ENCODE measurements at regions not wholly inside any gene's neighbourhood (a gene's known extent, or its start where the extent isn't known, plus 50 kb on each side); places are given as distances from the start of the nearest gene placed in this dataset.
"Not testable (repeated sequence)": the region's sequence is repeated elsewhere in the genome, so short reads cannot be mapped to it uniquely, and the experiment has no call there.

DNA sequence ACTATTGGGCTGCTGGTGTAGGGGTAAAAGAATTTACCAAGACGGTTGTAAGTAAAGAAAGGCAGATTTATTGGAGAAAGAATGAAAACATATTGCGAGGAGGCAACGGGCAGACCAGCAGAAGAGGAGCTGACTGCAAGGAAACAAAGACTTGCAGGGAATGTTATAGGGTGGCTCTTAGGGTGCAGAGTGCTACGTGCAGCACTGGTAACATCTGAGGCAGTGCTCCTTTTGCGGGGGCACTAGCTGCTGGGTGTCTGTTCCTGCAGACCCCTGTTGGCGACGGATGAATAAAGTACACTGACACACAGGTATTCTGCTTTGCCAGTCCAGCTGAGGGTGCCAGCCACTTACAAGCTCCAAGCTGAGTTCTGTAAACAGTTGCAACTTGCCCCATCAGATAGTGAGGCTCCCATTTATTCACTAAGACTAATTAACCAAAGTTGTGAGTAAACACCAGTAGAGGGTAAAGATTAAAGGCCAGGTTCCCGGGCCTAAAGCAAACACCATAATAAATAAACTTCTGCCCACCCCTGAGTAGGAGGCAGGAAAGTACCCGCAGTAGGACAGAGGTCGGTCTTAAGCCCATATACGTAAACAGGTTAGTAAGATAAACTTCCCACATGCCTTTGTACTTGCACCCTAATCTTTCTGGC is 140.2 kb upstream of the KCNK1 start:
- no peak for DNase-seq (ENCODE audit: low spot score)

DNA sequence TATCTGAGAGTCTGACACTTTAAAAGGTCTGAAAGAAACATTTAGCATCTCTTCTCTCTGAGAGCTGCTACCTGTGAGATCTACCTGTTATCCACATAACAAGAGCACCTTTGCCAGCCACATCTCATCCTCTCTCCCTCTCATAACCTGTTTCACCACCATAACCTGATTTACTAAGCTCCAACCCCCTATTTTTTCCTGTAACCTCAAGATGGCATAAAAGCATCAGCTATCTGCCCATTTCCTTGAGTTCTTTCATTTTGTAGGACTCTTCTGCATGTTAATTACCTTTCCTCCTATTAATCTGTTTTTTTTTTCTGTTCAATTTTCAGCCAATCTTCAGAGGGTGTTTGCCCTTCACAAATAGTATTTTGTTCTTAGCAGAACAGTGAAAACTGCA is 136.5 kb upstream of the KCNK1 start:
- DNase-seq (ENCODE audit: low spot score) = no peak

DNA sequence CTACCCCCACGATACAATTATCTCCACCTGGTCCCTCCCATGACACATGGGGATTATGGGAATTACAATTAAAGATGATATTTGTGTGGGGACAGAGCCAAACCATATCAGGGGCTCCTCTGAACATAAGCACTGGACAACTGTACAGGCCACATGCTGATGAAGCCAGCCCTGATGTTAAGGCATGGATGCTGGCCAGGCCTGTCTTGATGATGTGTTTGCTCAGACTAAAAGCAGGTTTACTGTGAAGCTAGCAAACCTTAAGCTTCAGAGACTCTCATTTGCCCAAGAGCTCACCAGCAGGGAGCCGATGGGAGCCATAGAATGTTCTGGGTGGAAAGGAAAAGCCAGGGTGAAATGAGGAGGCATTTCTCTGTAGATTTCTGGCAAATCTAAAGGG is 135.3 kb upstream of the KCNK1 start:
- no peak for DNase-seq (ENCODE audit: low spot score)

DNA sequence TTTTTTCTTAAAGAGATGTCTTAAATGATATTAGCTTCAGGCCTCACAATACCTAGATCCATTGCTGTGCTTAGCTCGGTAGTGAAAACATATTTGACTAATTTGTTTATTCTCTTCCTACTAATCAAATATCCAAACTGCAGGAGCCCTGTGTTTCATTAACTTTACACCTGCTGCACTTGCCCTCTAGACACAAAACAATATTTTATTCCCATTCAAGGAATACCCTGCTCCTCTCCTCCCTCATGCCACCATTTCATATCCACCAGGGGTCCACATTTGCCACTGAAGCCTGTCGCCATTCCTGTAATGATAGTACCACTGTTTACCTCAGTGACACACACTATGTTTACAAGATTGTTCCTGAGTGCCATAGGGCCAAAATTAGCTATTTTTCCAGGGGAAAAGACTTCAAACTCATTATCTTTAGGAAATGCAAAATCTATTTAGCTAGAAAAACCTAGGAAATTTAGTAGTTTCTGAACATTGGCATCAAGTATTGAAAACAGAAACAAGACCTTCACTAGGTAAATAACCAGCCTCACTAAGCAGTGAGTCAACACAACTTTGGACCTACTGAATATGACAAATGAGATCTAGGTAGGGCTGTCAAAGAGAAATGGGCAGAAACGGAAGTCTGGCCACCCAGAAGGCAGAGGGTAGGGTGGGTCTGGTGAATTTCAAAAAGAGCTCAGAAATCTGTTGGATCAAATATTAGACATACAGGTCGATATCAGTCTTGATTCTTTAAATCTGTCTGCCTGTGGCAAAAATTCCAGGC is 134.6 kb upstream of the KCNK1 start:
- no peak for DNase-seq (ENCODE audit: low spot score)

DNA sequence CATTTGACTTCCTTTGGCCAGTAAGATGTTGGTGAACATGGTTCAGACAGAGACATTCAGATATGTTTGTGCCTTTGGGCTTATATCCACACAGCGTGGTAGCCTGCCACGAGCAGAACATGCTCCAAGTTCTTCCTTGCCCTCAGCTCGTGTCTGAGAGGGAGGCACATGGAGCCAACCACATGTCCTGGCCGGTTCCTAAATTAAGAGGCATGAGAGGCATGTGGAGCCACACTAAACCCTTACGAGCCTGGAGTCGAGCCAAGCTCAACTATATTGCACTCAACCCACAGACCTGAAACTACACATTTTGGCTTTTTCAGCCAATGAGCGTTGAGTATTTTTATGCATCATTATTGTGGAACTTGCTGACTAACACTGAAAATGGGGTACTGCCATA is 133.7 kb upstream of the KCNK1 start:
- no peak for DNase-seq (ENCODE audit: low spot score)

DNA sequence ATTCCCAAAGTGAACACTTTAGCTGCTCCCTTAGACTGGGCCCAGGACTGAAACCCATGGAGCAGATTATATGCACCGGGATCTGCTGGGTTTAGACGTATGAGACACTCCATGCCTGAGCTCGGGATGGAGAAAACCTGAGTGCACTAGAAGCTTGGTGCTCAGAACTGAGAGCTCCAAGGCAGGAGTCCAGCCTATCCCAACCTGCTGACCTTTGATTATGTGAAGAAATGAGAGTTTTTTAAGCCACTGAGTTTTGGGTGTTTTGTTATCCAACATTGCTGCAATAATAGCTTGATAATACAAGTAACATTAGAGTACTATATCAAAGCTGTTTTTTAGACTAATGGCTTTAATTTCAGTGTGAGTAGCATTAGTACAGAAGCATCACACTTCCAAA is 131.5 kb upstream of the KCNK1 start:
- DNase-seq (ENCODE audit: low spot score) = no peak

DNA sequence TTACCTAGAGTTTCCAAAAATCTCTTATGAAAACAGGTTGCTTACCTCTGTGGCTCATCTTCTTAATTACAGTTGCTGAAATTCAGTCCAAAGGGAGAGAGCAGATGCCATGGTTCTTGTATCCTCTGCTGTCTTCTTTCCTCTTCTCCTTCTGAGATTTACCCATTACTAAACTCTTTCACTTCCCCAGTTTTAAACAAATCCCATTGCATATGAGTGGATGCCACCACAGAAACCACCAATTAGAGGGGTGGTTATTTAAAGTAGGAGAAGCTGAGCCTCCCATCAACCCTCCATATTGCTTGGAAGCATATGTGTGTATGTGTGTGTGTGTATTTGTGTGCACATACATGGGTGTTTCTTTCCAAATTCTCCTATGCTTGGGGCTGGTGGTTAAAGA is 128.5 kb upstream of the KCNK1 start:
- no peak for DNase-seq (ENCODE audit: low spot score)

DNA sequence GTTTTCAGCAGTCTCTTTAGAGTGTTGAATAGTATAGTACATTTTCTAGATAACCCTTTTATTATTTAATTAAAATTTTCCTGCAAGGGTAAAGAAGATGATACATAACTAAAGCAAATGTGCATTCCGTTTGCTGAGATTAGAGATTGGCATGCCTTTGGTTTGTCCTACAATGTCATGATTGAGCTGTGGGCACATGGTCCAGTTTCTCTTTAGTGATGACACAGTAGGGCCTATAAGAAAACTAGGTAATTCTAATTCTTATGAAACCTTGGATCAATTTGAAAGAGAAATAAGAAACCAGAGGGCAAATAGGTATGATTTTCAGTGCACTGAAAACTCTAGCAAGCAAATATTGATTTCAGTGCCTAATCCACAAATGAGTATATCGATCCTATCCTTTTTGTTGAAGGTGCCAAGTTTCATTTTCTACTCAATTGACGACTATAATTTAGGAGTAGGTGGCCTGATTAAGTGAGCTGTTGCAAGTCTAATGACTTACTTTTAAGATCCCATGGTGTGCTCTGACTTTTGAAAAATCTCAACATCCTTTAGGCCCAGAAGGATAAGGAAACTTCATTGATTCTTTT is 128.0 kb upstream of the KCNK1 start:
- DNase-seq (ENCODE audit: low spot score) = no peak

DNA sequence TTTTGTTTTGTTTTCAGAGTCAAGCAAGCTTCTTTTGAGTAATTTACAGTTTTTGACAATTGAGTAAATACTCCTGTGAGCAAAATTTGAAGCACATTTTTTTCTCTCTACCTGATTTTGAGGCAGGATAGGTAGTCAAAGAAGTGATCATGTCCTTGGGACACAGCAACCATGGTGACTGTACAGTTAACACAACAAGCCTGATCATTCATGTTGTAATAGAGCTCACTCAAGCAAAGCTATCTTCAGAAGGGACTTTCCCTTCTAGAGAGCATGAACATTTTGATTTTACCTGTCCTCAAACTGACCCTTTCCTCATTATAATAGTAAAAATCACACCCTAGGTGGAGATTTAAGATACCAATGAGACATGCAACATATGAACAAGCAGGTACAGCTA is 126.5 kb upstream of the KCNK1 start:
- DNase-seq (ENCODE audit: low spot score) = no peak

DNA sequence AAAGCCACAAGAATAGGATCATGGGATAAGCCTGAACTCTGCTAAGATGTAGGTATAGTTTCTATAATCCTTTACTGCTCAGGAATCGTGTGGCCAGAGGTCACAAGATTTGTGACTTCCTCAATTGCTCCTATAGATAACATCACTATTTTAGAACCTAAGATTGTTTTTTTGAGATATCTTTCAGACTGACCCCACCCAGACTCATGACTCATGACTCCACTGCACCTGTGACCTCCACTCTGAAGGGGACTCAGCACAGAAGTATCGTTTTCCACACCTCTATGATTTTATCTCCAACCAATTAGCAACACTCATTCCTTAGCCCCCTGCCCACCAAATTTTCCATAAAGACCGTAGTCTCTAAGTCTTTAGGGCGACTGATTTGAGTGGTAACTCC is 124.5 kb upstream of the KCNK1 start:
- DNase-seq (ENCODE audit: low spot score) = no peak

DNA sequence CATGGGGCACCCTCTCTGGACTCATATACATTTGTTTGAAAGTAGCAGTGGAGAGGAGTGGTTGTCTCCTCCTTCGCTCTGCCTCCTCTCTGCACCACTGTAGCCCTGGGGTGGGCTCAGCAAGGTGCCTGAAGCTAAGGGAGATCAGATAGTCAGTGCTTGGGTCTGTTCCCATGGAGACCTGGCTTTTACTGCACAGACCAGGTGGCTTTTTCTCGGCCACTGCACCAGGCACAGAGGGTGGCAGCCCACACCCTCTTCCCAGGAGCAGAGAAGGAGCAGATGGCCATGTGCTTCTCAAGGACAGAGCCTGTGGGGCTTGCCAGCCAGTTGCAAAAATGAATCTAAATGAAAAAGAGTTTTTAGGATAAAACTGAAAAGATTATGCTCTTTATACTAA is 123.4 kb upstream of the KCNK1 start:
- no peak for DNase-seq (ENCODE audit: low spot score)

DNA sequence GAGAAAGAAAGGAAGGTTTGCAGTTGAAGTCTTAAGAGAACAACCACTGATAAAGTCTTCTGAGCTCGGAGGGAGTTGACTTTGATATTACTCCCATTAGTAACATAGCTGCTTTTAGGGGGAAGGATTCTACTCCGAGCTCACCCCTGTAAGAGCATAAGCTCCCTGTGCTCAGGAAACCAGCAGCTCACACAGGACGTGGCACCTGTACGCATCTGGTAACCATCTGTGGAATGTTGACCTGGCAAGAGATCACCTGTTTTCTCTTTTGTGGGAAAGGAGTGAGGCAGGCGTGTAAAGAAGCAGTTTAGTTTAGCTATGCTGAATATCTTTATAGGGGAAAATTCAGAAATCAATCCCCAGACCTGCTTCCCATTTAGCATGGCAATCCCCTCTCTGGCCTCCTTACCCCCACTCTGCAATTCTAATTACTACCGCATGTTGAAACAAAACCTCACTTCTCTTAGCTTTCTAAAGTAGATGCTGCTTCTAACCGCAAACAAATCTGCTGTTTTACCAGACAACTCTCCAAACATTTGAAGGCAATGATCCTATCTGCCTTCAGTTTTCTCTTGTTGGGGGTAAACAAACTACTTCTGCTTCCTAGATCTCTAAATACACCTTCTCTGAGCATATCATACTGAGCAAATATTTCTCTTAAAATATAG is 121.8 kb upstream of the KCNK1 start:
- DNase-seq (ENCODE audit: low spot score) = no peak

DNA sequence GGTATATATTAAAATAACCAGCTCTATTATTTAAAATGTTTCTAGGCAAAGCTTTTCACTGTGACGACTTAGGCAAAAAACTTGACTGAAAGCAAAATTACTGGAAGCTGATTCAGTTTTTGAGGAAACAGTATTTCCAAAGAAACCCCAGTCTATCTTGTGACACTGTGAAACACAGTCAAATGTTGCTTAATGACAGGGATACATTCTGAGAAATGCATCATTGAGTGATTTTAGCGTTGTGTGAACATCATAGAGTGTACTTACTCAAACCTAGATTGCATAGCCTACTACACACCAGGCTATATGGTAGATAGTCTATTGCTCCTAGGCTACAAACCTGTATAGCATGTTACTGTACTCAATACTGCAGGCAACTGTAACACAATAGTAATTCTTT is 116.9 kb upstream of the KCNK1 start:
- no peak for DNase-seq (ENCODE audit: low spot score)

DNA sequence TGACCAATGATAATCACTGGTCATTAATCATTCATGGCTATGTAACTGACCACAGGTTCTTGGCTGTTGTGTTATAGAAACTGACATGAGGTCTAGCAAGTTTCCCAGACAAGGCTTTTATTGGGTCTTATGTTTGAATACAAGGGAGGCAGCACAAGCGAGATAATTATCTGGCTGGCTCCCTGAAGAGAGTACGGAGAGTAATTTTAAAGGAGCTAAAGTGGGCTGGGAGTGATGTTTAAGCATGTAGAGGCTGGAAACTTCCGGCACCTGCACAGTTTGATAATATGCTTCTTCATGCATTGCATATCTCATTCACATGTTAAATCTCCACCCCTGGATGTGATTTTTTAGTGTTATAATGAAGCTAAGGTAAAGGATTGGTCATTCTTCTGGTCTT is 116.2 kb upstream of the KCNK1 start:
- no peak for DNase-seq (ENCODE audit: low spot score)

DNA sequence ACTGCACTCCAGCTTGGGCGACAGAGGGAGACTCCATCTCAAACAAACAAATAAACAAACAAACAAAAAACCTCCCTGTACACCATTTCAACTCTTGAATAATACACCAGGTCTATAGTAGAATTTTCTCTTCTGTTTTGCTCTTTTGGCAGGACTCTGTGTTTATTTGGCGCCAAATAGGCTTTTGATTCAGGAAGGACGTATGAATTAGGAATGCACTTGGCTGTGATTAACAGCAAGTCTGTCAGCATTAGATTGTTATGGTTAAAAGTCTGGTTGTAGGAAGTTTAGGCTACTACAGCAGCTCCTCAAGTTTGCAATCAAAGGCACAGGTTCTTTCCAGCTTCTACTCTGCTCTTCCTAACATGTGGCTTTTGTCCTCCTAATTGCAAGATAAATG is 113.8 kb upstream of the KCNK1 start:
- no peak for DNase-seq (ENCODE audit: low spot score)

DNA sequence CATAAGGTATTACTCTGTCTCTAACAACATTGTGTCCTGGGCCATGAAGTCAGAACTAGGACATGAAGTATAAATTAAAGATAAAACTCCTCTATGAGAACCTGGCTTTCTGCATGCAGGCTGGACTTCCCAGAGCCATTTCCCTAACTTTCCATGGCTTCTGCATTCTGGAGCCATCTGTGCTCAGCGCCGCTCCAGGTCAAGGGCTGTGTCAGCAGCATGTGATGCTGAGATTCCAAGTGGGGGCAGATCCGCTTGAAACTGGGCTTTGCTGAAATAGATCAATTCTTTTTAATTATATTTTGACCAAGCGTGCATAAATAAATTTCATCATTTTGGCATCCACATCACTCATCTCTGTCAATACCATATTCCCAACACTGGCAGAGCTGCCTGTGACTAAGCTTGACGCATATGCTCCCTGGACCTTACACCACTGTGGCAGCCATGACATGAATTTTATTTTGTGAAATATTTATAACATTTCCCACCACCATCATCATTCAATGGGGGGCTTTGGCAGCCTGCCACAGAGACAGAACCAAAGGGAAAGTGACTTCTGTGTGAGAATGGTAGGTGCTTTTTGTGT is 110.4 kb upstream of the KCNK1 start:
- DNase-seq (ENCODE audit: low spot score) = no peak

DNA sequence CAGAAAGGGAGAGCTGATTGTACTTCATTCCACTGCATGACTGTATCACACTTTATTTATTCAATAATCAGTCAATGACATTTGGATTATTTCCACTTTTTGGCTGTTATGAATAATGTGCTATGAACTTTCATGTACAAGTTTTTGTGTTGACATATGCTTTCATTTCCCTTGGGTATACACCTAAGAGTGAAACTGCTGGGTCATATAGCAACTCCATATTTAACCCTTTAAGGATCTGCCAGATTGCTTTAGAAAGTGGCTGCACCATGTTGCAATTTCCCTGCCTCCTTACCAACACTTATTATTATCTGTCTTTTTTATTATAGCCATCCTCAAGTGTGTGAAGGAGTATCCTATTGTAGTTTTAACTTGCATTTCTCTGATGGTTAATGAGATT is 108.8 kb upstream of the KCNK1 start:
- no peak for DNase-seq (ENCODE audit: low spot score)

DNA sequence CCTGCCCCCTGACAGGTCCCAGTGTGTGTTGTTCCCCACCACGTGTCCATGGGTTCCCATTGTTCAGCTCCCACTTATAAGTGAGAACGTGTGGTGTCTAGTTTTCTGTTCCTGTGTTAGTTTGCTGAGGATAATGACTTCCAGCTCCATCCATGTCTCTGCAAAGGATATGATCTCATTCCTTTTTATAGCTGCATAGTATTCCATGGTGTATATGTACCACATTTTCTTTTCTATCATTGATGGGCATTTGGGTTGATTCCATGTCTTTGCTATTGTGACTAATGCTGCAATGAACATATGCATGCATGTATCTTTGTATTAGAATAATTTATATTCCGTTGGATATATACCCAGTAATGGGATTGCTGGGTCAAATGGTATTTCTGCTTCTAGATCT is 108.0 kb upstream of the KCNK1 start:
- not testable (repeated sequence) for DNase-seq (ENCODE audit: low spot score)

DNA sequence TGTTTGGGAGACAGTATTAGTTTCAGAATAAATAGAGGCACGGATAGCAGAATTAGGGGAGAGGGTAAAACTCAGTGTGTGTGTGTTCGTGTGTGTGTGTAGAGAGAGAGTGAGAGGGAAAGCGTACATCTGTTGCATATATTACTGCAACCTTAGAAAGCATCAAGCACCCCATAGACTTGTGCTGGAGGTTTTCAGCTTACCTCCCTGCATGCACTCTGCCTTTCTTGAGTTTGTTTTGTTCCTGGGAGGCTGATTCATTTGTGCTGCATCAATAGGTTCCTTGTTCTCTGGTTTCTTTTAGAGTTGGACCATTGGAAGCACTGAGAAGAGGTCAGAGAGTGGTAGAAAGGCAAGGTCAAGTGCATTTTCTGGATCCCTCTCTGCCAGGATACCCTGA is 104.4 kb upstream of the KCNK1 start:
- no peak for DNase-seq (ENCODE audit: low spot score)

DNA sequence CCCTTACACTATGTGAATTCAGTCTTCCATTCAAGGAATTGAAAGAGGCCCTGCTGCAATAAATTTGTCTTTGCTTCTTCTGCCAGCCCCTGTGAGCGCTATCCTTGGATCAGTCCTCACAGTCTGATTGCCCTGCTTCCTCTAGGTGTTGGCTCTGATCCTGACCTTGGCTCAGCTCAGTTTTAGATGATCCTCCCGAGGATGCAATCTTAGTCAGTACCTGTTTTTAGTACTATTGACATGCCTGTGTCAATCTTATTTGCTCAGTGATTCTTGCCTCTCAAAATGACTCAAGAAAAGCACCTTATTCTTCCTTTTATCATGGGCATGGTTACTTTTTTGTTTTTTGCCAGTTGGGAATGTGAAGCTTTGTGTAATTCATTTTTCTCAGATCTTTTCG is 101.4 kb upstream of the KCNK1 start:
- no peak for DNase-seq (ENCODE audit: low spot score)

DNA sequence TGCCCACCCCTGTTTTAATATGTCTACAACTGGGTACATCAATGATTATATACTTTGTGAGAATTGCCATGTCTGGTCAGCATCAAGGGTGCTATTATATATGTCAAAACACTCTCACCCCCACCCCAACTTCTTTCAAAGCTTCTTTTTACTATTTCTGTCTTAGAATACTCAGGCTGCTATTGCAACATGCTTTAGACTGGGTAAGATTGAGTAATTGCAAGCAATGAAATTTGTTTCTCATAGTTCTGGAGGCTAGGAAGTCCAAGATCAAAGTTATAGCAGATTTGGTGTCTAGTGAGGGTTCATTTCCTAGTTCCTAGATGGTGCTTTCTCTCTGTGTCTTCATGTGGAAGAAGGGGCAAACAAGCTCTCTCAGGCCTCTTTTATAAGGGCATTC is 100.5 kb upstream of the KCNK1 start:
- DNase-seq (ENCODE audit: low spot score) = no peak

DNA sequence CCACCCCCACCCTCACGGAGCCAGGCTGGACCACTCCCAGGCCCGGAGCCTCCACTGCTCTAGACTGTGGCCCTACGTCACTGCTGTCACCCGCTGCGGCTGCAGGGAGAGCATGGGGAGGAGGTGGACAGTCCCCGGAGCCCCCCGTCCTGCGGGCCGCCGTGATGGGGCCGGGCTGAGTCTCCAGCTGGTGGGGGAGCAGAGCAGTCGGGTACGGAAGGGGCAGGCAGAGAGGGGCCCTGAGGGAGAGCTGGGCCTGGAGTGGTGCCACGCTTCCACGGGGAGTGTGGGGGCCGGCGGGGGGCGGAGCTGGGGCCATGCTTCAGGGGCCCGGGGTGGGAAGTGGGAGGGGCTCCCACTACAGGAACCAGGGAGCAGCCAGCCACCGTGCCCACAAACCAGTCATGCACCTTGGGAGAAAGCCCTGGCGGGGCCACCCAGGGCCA is 98.9 kb upstream of the KCNK1 start:
- no peak for DNase-seq (ENCODE audit: low spot score)

DNA sequence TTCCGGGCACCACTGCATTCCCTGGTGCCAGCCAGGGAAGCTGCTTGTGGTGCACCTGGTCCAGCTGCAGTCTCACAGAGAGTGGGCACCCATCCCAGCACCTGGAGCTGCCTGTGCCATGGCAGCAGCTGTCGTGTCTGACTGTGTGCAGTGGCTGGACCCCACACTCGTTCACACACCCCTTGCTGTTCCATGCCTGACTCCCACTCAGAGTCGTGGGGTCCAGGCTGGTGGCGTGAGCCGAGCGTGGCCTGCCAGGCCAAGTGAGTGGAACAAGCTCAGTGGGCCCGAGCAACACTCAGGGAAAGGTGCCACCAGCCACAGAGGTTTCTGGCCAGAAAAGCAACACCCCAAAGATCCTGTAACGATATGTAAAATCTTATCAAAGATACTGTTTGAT is 97.2 kb upstream of the KCNK1 start:
- DNase-seq (ENCODE audit: low spot score) = no peak
